HG03196 (cell line): ENCODE measurements at regions not wholly inside any gene's neighbourhood (a gene's known extent, or its start where the extent isn't known, plus 50 kb on each side); places are given as distances from the start of the nearest gene placed in this dataset.

ENCODE experiments used
- ATAC-seq: cut with Tn5 transposase; IDR thresholded peaks from one replicate; pipeline ENCODE4 v1.9.1; 2021; ENCODE audit not compliant: unreplicated experiment

GRCh38 chr11:100635194-100635593 lies 51.9 kb upstream of the ARHGAP42 start:
- ATAC-seq: no peak

GRCh38 chr11:100636536-100636935 lies 50.6 kb upstream of the ARHGAP42 start:
- ATAC-seq: no peak
